ENCODE measurements at regions not wholly inside any gene's neighbourhood (a gene's known extent, or its start where the extent isn't known, plus 50 kb on each side); places are given as distances from the start of the nearest gene placed in this dataset.

- Histone ChIP-seq H3K27ac (ENCODE audit: low read depth, low read length) (no peak overlapping the region), H3K36me3 (ENCODE audit: control insufficient read depth, low read length) (no peaks in the 10 kb centered on the region), H4K20me1 (ENCODE audit: control insufficient read depth, insufficient read depth, low read depth, low read length) (no peaks in the 10 kb centered on the region), H3K4me1 (ENCODE audit: control insufficient read depth, low read length) (no peaks in the 10 kb centered on the region), H3K9me3 (ENCODE audit: control insufficient read depth, insufficient read depth, low read length) (no peaks in the 10 kb centered on the region), H3F3A (ENCODE audit: control insufficient read depth, insufficient read depth) (no peaks in the 10 kb centered on the region), H3K9me2 (replicated peaks; ENCODE audit: control insufficient read depth, low read length) (no peaks in the 10 kb centered on the region), H3K79me2 (ENCODE audit: control insufficient read depth, low read length) (no peaks in the 10 kb centered on the region), H3K27me3 (ENCODE audit: control insufficient read depth, low read length) (no peaks in the 10 kb centered on the region), H3K4me3 (ENCODE audit: low read length) (no peak overlapping the region), H3K4me2 (ENCODE audit: low read length) (no peak overlapping the region)
- TF ChIP-seq EZH2phosphoT487 (IDR thresholded peaks at IDR 0.05; ENCODE audit: borderline replicate concordance, low read length): no peak
- TF ChIP-seq CTCF (IDR thresholded peaks at IDR 0.05; ENCODE audit: low read depth, low read length, poor library complexity, severe bottlenecking): no peak
These were observed 64.7 kb upstream of the CELF4 start for GRCh38 chr18:37630334-37630733.

- H4K20me1 ChIP-seq (ENCODE audit: control insufficient read depth, insufficient read depth, low read depth, low read length): no peaks in the 10 kb centered on the region
- H3K4me2 ChIP-seq (ENCODE audit: low read length): no peak overlapping the region
- no peaks in the 10 kb centered on the region for H3K36me3 ChIP-seq (ENCODE audit: control insufficient read depth, low read length)
- TF ChIP-seq EZH2phosphoT487 (IDR thresholded peaks at IDR 0.05; ENCODE audit: borderline replicate concordance, low read length) (no peak), CTCF (IDR thresholded peaks at IDR 0.05; ENCODE audit: low read depth, low read length, poor library complexity, severe bottlenecking) (no peak)
- H3K9me3 ChIP-seq (ENCODE audit: control insufficient read depth, insufficient read depth, low read length): no peaks in the 10 kb centered on the region
- no peaks in the 10 kb centered on the region for H3K4me1 ChIP-seq (ENCODE audit: control insufficient read depth, low read length)
- H3K79me2 ChIP-seq (ENCODE audit: control insufficient read depth, low read length): no peaks in the 10 kb centered on the region
- no peak overlapping the region for H3K4me3 ChIP-seq (ENCODE audit: low read length)
- no peaks in the 10 kb centered on the region for H3F3A ChIP-seq (ENCODE audit: control insufficient read depth, insufficient read depth)
- H3K9me2 ChIP-seq (replicated peaks; ENCODE audit: control insufficient read depth, low read length): no peaks in the 10 kb centered on the region
- H3K27me3 ChIP-seq (ENCODE audit: control insufficient read depth, low read length): no peaks in the 10 kb centered on the region
- no peak overlapping the region for H3K27ac ChIP-seq (ENCODE audit: low read depth, low read length)
These were observed 63.0 kb upstream of the CELF4 start for GRCh38 chr18:37628470-37629220.

GRCh38 chr18:37624318-37624717, 58.7 kb upstream of the CELF4 start:
- Histone ChIP-seq H3K4me2 (ENCODE audit: low read length) (no peak overlapping the region), H3K36me3 (ENCODE audit: control insufficient read depth, low read length) (no peaks in the 10 kb centered on the region), H3K9me3 (ENCODE audit: control insufficient read depth, insufficient read depth, low read length) (no peaks in the 10 kb centered on the region), H3F3A (ENCODE audit: control insufficient read depth, insufficient read depth) (no peaks in the 10 kb centered on the region), H3K79me2 (ENCODE audit: control insufficient read depth, low read length) (no peaks in the 10 kb centered on the region), H3K9me2 (replicated peaks; ENCODE audit: control insufficient read depth, low read length) (no peaks in the 10 kb centered on the region), H3K4me1 (ENCODE audit: control insufficient read depth, low read length) (no peaks in the 10 kb centered on the region), H3K4me3 (ENCODE audit: low read length) (no peak overlapping the region), H3K27ac (ENCODE audit: low read depth, low read length) (no peak overlapping the region), H3K27me3 (ENCODE audit: control insufficient read depth, low read length) (no peaks in the 10 kb centered on the region), H4K20me1 (ENCODE audit: control insufficient read depth, insufficient read depth, low read depth, low read length) (no peaks in the 10 kb centered on the region)
- no peak for TF ChIP-seq CTCF (IDR thresholded peaks at IDR 0.05; ENCODE audit: low read depth, low read length, poor library complexity, severe bottlenecking)
- no peak for TF ChIP-seq EZH2phosphoT487 (IDR thresholded peaks at IDR 0.05; ENCODE audit: borderline replicate concordance, low read length)

Measured in DOHH2 (cell line).